ENCODE measurements at regions not wholly inside any gene's neighbourhood (a gene's known extent, or its start where the extent isn't known, plus 50 kb on each side); places are given as distances from the start of the nearest gene placed in this dataset.

DNA sequence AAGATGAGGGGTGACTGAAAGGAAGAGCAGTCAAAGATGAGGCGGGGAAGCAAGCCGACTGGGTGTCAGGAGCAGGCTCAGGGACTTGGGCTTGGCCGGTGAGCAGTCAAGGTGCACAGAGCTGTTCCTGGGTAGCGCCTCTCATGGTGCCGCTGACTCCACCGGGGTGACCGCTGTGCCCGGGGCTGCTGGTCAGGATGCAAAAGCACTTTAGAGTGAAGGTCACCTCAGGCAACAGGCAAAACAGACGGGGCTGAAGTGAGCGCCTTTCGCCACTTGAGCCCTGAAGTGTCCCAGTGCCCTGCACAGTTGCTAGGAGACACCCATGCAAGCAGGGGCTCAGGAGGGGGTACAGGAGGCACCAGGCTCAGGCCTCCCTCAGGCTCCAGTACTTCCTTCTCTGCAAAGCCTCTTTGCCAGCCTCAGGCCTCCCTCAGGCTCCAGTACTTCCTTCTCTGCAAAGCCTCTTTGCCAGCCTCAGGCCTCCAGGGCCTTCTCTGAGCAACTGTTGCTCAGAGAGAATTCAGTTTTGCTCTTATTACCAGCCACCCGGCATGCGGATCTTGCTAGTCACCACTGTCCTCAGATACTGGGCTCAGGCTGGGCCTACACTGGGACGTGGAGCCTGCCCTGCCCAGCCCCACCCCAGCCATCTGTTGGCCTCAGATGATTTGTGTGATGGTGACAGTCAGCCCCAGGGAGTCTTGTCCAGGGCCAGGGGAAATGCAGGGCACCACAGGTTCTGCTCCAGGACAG is 99.7 kb upstream of the IRF2BP2 start:
- no peaks in the 10 kb centered on the region for H3K27me3 ChIP-seq (ENCODE audit: control insufficient read depth, insufficient read depth, low read length)
- no peak for DNase-seq (ENCODE audit: low read depth)
- CTCF ChIA-PET, result no interaction called here
- POLR2A ChIA-PET, result no interaction called here
- no peak overlapping the region for H3K4me3 ChIP-seq (ENCODE audit: low read depth, low read length)
- no peaks in the 10 kb centered on the region for H3K36me3 ChIP-seq (ENCODE audit: control insufficient read depth, insufficient read depth, low read length)
- TF ChIP-seq CTCF (IDR thresholded peaks at IDR 0.05; ENCODE audit: insufficient read depth, low read depth, low read length), result no peak

- ChIA-PET CTCF (no interaction called here), POLR2A (no interaction called here)
- no peak overlapping the region for H3K4me3 ChIP-seq (ENCODE audit: low read depth, low read length)
- DNase-seq (ENCODE audit: low read depth), result no peak
- H3K27me3 ChIP-seq (ENCODE audit: control insufficient read depth, insufficient read depth, low read length), result no peaks in the 10 kb centered on the region
- no peaks in the 10 kb centered on the region for H3K36me3 ChIP-seq (ENCODE audit: control insufficient read depth, insufficient read depth, low read length)
- no peak for TF ChIP-seq CTCF (IDR thresholded peaks at IDR 0.05; ENCODE audit: insufficient read depth, low read depth, low read length)
Measured at GRCh38 chr1:234708700-234709395, 98.9 kb upstream of the IRF2BP2 start.

DNA sequence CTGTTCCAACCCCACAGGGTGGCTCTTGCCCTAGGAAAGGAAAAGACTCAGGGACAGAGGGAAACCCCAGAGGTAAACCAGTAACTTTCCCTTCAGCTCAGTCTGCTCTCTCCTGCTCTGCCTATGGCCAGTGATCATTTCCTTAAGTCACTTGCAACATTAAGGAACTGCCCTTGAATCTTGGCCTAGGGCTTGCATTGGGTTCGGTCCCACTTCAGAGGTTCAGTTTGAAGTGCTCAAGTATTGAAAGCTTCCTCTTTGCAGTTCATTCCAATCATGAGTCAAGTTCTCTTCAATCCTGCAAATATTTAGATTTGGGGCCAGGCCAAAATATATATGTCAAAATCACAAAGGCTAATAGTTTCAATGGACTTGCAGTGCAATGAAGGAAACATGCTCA is 97.7 kb upstream of the IRF2BP2 start:
- DNase-seq (ENCODE audit: low read depth), result no peak
- Histone ChIP-seq H3K36me3 (ENCODE audit: control insufficient read depth, insufficient read depth, low read length) (no peaks in the 10 kb centered on the region), H3K27me3 (ENCODE audit: control insufficient read depth, insufficient read depth, low read length) (no peaks in the 10 kb centered on the region), H3K4me3 (ENCODE audit: low read depth, low read length) (no peak overlapping the region)
- ChIA-PET CTCF (interaction anchor here (0.7 to 1.8 kb wide), 2 partner anchors 8 to 94 kb away, joined by 3 to 7 read pairs; no protein-coding TSS in a partner anchor), POLR2A (no interaction called here)
- no peak for TF ChIP-seq CTCF (IDR thresholded peaks at IDR 0.05; ENCODE audit: insufficient read depth, low read depth, low read length)

DNA sequence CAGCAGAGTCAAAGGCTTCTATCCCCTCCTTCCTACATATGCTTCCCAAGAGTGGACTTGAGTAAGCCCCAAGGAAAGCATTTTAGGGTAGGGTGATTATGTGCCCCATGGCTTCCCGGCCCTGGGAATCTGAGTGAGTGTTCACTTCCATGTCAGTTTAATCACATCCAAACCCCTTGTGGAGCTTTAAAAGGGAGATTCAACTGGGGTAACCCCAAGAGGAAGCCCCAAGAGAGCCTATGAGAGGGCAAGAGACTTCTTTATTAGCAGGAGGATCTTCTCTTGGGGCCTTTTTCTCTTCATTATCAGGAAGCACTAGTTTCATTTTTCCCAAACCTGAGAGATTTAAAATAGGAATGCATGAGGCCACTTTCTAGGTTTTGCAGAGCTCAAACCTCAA is 97.0 kb upstream of the IRF2BP2 start:
- Histone ChIP-seq H3K4me3 (ENCODE audit: low read depth, low read length) (no peak overlapping the region), H3K27me3 (ENCODE audit: control insufficient read depth, insufficient read depth, low read length) (no peaks in the 10 kb centered on the region), H3K36me3 (ENCODE audit: control insufficient read depth, insufficient read depth, low read length) (no peaks in the 10 kb centered on the region)
- ChIA-PET CTCF (interaction anchor here (1.8 kb wide), 1 partner anchor 9 kb away, joined by 7 read pairs; no protein-coding TSS in a partner anchor), POLR2A (interaction anchor here (0.7 kb wide), 1 partner anchor 281 kb away, joined by 5 read pairs; no protein-coding TSS in a partner anchor)
- no peak for TF ChIP-seq CTCF (IDR thresholded peaks at IDR 0.05; ENCODE audit: insufficient read depth, low read depth, low read length)
- no peak for DNase-seq (ENCODE audit: low read depth)

DNA sequence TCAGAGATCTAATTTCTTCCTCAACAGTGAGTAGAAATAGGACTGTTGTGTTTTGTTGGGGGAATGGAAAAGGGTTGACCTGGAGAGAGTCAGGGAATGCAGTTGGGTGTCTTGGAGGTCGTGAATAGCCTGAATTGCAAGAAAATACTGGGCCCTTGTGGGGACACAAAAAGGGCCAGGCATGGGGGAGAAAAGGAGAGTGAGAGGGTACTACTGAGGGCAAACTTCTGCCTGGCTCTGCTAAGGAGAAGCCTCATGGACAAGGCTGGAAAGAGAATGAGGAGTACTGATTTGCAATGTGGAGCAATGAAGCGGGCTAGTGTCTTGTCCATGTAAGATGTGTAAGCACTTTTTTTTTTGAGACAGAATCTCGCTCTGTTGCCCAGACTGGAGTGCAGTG is 96.2 kb upstream of the IRF2BP2 start:
- CTCF ChIA-PET, result interaction anchor here (0.6 to 1.8 kb wide), 2 partner anchors 10 to 12 kb away, joined by 3 to 7 read pairs; no protein-coding TSS in a partner anchor
- Histone ChIP-seq H3K4me3 (ENCODE audit: low read depth, low read length) (no peak overlapping the region), H3K27me3 (ENCODE audit: control insufficient read depth, insufficient read depth, low read length) (no peaks in the 10 kb centered on the region), H3K36me3 (ENCODE audit: control insufficient read depth, insufficient read depth, low read length) (no peaks in the 10 kb centered on the region)
- no peak for DNase-seq (ENCODE audit: low read depth)
- POLR2A ChIA-PET, result interaction anchor here (0.7 kb wide), 1 partner anchor 281 kb away, joined by 5 read pairs; no protein-coding TSS in a partner anchor
- TF ChIP-seq CTCF (IDR thresholded peaks at IDR 0.05; ENCODE audit: insufficient read depth, low read depth, low read length), result no peak

Measured in BJ (cell line).